HT1080 (cell line): ENCODE measurements at regions not wholly inside any gene's neighbourhood (a gene's known extent, or its start where the extent isn't known, plus 50 kb on each side); places are given as distances from the start of the nearest gene placed in this dataset.
"Not testable (repeated sequence)": the region's sequence is repeated elsewhere in the genome, so short reads cannot be mapped to it uniquely, and the experiment has no call there.

ENCODE experiments used
- DNase-seq: peaks from one replicate; pipeline ENCODE4 v3.0.0-alpha.2; 2015; ENCODE audit warnings: low read depth

- not testable (repeated sequence) for DNase-seq
These were observed 50.4 kb upstream of the TTC34 start for GRCh38 chr1:2851918-2852317.

DNA sequence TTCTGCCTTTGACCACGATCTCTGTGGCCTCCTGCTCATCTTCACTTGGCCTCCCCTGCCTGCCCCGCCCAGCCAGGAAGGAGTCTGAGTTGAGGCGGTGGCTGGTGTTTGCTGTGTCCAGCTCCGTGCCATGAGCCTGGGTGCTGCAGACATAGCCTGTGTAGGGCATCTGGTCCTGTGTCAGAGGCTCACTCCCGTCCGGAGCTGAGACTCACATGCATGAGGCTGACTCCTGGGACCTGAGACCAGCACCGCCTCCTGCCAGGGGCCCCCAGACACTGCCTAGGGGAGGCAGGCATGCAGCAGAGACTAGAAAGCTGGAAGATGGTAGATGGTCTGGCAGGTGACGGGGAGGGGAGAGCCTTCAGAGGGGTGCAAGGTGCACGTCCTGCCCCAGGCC, 52.2 kb upstream of the TTC34 start:
- no peak for DNase-seq

- DNase-seq = no peak
These were observed 52.7 kb upstream of the TTC34 start for GRCh38 chr1:2854151-2854550.

DNA sequence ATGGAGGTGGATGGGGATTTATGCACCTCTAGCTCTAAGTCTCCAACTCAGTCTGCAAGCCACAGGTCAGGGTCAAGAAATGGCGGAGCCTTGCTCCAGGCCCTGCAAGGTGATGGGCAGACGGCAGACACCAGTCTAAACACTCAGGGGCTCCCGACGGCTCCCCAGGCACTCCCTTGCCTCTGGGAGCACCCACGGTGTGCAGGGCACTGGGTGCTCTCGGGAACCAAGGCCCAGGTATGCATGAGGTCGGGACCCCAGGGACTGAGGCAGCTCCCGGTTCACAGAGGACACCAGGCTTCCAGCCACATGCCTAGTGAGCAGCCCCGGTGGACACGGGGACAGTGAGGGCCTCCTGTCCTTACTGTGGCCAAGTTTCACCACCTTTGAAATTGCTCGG, 53.1 kb upstream of the TTC34 start:
- no peak for DNase-seq

DNA sequence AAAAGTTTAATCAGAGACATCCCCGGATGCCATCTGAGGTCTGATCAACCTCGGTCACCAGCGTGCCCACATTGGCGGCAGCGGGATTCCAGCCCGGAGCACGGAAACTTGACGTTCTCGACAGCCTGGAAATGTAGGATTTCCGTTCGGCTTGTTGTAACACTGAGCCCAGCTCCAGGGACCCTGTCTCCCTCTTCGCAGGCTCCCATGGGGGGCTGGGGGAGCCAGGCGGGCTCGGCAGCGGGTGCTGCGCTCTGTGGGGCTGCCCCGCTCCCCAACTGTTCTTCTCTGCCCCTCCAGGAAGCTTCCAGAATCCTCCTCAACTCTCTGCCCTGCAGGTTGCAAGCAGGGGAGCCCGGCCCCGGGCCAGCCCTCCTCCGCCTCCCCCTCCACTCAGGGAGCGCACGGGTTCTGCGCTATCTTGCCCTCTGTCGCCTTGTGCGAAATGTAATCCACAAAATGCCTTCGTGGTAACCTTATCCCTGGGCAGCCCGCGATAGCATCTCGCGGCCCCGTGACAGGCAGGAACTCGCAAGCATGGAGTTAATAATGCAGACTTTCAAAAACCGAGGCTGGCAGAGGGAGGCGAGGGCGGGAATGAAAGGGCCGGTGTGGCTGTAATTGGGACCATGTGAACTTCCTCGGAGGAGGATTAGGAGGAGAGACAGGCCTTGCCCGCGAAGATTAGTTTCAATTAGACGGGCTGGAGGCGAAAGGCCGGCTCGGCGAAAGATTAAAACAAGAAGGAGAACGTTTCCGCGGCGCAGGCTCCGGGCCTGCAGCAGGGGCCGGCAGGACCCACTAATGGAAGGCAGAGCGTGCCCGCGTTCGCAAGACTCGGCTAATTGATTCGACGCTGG, 53.9 kb upstream of the TTC34 start:
- no peak for DNase-seq

DNA sequence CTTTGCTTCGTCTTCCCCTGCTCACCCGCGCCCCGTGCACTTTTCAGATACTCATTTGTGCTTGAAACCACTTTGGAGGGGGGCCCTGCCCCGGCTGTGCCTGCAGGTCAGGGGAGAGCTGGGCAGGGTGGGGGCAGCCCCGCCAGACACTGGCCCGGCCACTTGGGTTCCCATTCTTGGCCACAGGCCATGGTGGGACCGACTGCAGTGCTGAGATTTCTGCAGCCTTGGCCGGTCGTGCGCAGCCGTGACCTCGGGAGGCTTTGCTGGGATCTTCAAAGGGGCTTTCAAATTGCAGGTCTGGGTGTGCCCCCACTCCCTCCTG, 54.5 kb upstream of the TTC34 start:
- DNase-seq = no peak

DNA sequence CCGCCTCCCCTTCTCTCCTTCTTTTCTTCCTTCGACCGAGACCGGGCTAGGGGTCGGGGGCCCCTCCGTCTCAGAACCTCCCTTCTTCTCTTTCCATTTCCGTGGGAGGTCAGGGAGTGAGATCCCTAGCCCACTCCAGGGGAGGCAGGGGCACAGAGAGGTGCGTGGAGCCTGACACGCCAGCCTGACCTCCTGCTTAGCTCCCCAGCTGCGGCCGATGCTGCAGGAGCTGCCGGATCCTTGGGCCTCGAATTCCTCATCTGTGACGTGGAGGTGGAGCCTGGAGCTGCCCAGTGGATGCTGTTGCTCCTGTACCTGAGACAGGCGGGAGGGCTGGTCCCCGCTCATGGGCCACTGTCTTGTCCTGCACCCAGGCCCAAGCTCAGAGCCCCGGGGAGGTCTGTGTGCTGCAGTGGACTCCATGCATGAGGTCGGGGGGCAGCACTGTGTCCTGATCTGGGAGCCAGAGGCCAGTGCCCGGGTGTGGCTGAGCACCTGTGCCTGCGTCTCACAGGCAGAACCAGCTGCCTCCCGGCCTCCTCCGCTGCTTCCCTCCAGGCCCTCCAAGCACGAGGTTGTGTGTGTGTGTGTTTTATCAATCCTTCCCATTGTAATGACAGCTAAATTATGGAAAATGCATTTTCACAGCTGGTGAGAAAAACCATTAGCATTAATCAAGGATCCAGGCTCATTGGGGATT, 55.3 kb upstream of the TTC34 start:
- DNase-seq = no peak

- no peak for DNase-seq
These were observed 56.0 kb upstream of the TTC34 start for GRCh38 chr1:2857521-2857920.

GRCh38 chr1:2858676-2859075, 57.2 kb upstream of the TTC34 start:
- DNase-seq = no peak

DNA sequence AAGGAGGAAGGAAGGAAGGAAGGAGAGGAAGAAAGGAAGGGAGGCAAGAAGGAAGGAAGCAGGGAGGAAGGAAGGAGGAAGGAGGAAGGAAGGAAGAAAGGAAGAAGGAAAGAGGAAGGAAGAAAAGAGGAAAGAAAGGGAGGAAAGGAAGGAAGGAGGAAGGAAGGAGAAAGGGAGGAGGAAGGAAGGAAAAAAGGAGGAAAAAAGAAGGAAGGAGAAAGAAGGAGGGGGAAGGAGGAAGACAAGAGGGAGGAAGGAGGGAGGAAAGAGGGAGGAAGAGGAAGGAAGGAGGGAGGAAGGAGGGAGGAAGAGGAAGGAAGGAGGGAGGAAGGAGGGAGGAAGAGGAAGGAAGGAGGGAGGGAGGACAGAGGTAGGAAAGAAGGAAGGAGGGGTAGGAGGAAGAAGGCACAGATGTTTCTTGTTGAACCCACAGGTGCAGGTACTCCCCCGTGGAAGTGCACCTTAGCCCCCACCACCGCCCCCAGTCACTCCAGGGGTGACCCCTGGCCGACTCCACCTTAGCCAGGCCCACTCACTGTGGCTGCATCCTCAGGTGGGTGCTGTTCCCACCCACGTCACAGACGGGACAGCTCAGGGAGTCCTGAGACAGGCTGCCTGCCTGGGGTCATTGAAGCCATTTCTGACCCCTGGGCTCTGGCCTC, 57.9 kb upstream of the TTC34 start:
- no peak for DNase-seq

- DNase-seq = no peak
These were observed 58.5 kb upstream of the TTC34 start for GRCh38 chr1:2859881-2860430.

- DNase-seq = no peak
These were observed 59.1 kb upstream of the TTC34 start for GRCh38 chr1:2860476-2861142.

GRCh38 chr1:2861143-2861987, 59.9 kb upstream of the TTC34 start:
- no peak for DNase-seq

GRCh38 chr1:2861988-2862813, 60.7 kb upstream of the TTC34 start:
- no peak for DNase-seq

- DNase-seq = no peak
These were observed 61.5 kb upstream of the TTC34 start for GRCh38 chr1:2862814-2863647.

GRCh38 chr1:2863648-2863963, 62.1 kb upstream of the TTC34 start:
- DNase-seq = no peak

DNA sequence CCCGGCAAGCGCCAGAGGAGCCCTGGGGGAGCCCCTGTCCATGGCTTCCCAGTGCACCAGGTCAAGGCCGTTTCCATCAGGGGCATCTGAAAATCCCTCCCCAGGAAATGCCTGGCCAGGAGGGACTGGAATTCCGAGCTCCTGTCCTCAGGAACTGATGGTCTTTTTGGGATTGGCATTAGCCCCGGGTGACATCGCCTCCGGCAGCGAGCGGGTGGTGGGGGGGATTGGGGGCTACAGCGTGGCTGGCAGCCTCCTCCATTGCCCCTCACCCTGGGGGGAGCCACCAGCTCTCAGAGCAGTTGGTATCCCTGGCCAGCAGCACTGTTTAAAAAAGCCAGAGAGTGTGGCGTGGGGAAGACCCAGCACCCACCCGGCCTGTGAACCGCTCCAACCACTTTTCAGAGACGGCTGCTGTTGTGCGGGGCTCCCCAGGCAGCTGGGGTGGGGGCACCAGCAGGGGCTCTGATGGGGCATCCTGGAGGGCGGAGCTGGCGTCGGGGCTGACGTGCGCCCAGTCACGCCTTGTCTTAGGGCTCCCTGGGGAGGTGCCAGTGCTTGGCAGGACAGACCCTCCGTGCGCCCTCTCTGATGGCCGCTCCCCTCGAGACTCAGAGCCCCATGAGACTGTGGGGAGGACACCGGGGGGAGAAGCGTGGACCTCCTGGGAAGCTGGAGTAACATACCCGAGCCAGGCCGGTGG, 62.9 kb upstream of the TTC34 start:
- no peak for DNase-seq

DNA sequence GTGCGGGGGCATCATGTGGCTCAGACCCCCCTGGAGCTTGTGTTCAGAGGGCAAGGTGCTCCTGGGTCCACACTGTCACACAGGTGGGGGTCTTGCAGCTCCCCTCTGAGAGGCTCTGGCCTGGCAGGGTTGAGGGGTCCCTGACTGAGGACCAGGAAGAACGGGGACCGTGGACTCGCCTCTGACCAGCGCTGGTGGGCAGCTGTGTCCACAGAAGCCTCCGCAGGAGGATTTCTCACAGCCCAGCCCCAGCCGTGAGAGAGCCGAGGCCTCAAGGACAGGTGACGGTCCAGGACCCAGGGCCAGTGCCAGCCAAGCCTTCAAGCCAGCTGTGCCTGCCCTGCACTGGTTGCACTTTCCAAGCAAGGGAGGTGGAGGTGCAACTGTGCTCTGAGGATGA, 63.5 kb upstream of the TTC34 start:
- DNase-seq = no peak
